ENCODE measurements at regions not wholly inside any gene's neighbourhood (a gene's known extent, or its start where the extent isn't known, plus 50 kb on each side); places are given as distances from the start of the nearest gene placed in this dataset.

- no peak for TF ChIP-seq POLR2AphosphoS5 (IDR thresholded peaks at IDR 0.05; ENCODE audit: low read depth, low read length)
- TF ChIP-seq POLR2A (IDR thresholded peaks at IDR 0.05; ENCODE audit: low read depth, low read length), result no peak
- TF ChIP-seq TAF1 (IDR thresholded peaks at IDR 0.05; ENCODE audit: borderline replicate concordance, low read depth, low read length), result no peak
These were observed 162.9 kb upstream of the PTBP2 start for GRCh38 chr1:96558635-96559034.

Measured in GM12892 (cell line).